Stimulated activated CD4-positive, alpha-beta T cell treated with anti-CD3 and anti-CD28 coated beads, Interleukin-4, amount 100 ng/mL, for 48 hours (primary cell): ENCODE measurements at regions not wholly inside any gene's neighbourhood (a gene's known extent, or its start where the extent isn't known, plus 50 kb on each side); places are given as distances from the start of the nearest gene placed in this dataset.

Source experiments
- DNase-seq, 2 donors: peaks; one replicate each; pipeline ENCODE4 v3.0.0-alpha.2; 2020; ENCODE audit warnings: low read depth in 2 of 2

DNA sequence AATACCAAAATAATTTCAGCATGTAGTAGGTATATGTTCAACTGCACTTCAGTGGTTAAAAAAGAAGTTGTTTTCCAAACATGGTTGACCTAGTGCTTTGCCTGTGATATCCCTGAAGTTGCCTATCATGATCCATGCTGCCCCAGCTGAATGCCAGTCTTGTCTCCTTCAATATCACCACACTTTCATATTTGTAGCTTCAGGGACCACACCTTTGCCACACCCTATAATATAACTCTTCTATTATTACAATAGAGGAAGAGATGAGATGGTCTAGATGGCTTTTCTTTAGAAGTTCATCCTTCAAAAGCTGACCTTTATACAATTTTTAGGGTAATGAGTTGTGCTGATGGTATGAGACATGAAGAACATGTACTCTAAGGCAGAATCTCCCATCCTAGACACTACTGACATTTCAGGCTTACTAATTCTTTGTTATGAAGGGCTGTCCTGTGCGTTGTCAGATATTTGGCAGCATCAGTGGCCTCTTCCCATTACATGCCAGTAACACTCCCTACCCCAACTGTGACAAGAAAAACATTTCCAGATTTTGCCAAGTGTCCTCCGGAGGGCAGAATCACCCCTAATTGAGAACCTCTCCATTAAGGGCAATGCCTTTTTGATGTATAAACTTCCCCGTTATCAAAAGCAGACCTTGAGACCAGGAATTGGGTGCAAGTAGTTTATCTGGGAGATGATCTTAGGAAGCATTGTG is 76.2 kb upstream of the PLCL2 start:
- DNase-seq: no peak

DNA sequence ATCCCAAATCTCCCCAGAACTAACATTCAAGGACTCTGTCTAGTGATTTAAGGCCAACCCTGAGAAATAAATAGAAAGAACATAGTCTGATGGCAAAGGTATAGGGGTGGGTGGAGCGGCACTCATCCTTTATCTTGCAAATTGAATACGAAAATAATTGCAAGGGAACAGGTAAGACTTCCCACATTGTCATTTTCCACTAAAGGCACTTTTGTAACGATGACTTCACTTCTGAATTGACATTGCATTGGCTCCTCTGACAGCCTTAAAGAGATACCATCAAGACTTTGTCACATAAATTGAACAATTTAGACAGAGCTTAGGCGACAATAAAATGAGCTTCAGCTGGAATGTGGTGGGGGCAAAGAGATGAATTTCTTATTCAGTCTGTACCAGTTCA is 75.3 kb upstream of the PLCL2 start:
- no peak for DNase-seq

GRCh38 chr3:16809993-16810392 is 74.8 kb upstream of the PLCL2 start:
- no peak for DNase-seq

DNA sequence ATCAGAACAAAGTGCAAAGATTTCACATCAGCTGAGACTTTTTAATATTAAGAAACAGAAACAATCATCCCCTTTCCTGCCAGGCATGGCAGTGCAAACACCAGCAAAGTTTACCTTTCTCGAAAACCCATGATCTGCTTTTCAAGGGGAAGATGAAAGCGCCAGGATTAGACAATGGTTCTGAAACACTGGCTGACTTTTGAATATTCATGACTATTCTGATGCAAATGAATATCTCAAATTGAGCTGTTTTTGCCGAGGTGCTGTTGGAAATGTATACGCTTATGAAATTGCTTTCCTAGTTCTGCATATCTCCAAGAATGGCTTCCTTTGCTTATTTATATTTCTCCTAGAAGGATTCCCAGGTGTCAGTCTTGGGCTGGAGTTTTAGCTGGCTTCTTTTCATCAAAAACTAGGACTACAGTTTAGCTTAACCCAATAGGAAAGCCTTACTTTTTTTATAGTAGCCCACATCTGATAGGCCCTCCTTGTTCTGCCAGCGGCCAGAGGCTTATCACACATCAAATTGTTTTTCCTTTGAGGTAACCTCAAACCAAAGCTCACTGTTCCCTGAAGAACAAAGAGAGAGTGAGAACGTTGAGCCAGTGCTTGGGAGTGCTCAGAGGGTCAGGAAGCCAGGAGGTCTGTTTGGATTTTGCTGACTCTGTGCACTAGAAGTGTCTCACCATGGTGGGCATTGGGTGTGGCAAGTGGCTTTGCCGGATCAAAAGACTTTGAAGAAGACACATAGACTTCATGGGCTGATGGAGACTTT is 74.0 kb upstream of the PLCL2 start:
- no peak for DNase-seq

GRCh38 chr3:16811950-16812349 is 72.8 kb upstream of the PLCL2 start:
- DNase-seq: no peak

DNA sequence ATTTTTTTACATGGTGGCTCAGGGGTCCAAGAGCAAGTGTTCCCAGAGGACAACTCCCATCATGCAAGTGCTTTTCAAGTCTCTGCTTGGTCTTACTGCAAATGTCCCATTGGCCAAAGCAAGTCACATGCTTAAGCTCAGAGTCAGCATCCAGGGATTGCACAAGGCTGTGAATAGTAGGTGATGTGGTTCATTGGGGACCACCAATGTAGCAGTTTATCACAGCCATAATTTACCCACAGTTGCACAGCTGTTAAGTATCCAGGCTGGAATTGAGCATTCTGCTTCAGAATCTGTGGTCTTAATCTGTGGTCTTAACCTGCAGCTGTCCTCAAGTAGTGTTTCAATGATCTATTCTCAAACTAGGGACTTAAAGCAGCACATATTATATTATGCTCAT is 71.4 kb upstream of the PLCL2 start:
- DNase-seq: no peak

DNA sequence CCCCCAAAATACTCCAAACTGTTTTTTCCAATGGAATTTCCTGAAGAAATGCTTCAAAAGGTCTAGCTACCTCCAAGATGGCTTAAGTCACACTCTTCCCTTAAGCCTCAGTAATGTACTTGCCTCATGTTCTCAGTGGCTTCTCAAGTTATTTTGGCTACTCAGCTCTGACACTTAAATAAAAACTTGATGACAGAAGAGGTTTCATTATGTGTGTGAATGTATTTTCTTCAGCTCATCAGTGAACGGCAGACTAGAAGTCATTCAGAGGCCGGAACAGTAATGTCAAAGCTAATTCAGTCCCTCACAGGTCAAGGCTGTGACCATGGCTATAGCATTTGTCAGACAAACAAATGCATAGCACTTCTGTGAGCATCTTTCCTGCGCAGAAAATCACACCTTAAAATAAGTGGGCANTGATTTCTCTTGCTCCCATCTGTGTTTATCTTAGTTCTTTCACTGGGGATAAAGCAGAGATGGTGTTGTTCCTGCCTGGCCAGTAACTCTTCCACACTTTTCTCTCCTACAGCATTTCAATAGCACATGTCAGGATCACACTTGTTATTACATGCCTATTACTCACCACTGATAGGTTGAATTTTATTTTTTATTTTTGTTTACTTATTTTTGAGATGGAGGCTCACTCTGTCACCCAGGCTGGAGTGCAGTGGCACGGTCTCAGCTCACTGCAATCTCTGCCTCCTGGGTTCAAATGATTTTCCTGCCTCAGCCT is 68.5 kb upstream of the PLCL2 start:
- no peak for DNase-seq

DNA sequence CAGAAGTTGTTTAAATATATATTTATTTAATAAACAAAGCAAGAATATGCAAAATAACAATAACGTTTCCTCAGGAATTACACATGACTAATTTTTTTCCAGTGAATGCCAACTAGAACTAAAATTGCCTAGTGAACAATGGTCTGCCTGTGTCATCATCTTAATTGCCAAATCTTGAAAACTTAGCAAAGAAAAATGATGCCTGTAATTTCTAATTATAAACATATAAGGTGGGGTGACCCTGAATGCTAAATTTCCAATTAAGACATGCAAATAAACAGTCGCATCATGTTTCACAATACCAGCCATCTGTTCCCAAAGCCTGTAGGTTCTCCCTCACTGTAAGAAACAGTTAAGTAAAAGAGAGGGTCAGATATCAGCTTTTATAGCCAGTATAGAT is 67.6 kb upstream of the PLCL2 start:
- no peak for DNase-seq

DNA sequence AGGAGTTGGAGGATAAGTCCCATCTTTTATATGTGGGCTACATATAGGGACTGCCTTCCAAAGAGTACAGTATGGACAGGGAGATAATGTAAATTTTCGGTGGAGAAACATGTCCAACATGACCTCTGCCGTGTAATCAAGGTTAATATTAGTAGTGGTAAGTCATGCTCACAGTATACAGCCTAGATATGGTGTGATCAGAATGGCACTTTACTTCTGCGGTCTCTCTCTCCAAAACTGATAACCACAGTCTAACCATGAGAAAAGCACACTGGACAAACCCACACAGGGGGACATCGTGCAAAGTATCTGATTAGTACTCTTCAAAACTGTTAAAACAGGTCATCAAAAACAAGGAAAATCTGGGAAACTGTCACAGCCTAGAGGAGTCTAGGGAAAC is 66.6 kb upstream of the PLCL2 start:
- DNase-seq: no peak

DNA sequence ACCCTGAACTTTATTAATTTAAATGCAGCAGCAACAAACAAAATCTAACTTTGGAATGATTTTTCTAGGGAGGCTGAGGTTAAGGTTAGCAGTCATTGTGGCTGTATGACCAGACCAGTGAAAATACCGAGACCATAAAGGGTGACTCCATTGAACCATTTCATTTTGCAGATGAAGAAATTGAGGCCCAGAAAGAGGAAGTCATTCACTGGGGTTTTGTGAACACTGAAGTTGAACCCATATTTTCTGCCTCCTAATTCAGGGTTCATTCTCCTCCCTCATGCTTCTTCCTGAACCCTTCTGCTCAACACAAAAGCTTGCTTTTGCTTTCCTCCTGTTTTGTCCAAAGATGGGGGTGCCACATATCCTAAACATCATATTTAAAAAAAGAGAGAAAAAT is 65.8 kb upstream of the PLCL2 start:
- no peak for DNase-seq

GRCh38 chr3:16820485-16820884 is 64.3 kb upstream of the PLCL2 start:
- no peak for DNase-seq

GRCh38 chr3:16821053-16821452 is 63.7 kb upstream of the PLCL2 start:
- no peak for DNase-seq

DNA sequence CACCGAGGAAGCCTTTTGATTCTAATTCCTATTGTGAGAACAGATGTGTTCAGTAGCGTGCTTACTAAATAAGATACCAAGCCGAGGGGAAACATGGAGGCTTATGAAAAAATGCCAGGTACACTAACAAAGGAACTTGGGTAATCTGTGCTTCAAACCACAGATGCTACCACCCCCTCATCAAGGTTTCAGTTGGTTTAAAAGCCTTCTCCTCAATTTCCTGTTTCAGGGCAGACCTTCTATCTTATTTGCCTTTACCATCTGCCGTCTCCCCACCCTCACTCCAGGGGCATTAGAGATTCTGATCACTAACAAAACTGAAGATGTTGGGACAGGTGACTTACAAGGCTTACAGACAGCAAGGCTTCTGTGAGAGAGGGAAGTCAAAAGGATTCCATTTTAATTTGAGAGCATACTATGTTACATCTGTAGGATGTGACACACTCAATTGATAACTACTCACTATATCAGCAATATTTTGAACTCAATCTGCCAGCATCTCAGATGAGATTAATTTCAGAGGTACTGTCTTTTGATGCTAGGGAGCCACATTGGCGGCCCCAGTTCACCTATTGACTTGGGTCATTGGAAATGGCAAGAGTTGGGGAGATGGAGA is 60.6 kb upstream of the PLCL2 start:
- no peak for DNase-seq

GRCh38 chr3:16825617-16826204 is 59.0 kb upstream of the PLCL2 start:
- no peak for DNase-seq

DNA sequence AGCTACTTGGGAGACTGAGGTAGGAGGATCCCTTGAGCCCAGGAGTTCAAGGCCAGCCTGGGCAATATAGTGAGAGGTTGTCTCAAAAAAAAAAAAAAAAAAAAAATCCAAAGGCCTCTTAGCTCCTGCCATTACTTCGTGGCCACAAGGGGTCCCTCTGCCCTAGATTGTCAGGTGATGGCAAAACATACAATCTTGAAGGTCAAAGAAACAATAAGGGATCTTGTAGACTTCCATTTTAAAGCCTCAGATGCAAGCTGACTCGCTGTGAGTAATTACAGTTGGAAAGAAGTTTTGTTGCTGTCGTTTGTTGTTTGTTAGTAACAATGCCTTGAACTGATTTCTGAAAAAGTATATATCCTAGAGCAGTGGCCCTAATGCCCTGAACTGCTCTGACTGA is 55.9 kb upstream of the PLCL2 start:
- DNase-seq: peak in 1 of 2 donors; percentile 23

GRCh38 chr3:16831846-16832245 is 52.9 kb upstream of the PLCL2 start:
- DNase-seq: no peak

DNA sequence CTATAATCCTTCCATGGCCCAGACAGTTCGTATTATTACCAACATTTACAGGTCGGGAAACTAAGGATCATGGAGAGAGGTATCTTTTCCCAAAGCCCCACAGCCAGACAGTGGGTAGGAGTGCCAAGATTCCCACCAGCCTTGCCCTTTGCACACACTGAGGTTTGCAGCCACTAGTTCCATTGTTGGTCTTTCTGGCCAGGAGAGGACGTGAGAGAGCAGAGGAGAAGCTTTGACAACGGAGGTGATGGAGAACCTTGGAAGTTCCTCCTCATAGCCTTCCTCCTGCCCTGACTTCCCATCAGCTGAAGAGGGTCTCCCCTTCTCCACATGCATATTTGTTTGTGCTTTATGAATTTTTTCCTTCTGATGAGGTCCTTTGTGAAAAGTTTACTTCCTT is 50.5 kb upstream of the PLCL2 start:
- DNase-seq: no peak

DNA sequence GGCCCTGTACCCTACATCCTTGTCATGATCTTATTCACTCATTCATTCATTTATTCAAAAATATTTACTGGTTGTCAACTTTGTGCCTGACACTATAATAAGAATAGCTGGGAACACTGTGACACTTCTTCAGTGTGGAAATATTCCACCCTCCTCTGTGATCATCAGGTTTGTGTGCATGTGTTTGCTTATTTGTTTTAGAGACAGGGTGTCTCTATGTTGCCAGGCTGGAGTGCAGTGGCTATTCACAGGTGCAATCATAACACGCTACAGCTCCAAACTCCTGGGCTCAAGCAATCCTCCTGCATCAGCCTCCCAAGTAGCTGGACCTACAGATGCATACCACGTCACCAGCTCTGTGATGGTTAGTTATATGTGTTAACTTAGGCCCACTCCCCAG is 50.0 kb upstream of the PLCL2 start:
- DNase-seq: no peak
